ENCODE measurements at regions not wholly inside any gene's neighbourhood (a gene's known extent, or its start where the extent isn't known, plus 50 kb on each side); places are given as distances from the start of the nearest gene placed in this dataset.

- DNase-seq (ENCODE audit: low read depth): no peak
- TF ChIP-seq, protein P1, sequence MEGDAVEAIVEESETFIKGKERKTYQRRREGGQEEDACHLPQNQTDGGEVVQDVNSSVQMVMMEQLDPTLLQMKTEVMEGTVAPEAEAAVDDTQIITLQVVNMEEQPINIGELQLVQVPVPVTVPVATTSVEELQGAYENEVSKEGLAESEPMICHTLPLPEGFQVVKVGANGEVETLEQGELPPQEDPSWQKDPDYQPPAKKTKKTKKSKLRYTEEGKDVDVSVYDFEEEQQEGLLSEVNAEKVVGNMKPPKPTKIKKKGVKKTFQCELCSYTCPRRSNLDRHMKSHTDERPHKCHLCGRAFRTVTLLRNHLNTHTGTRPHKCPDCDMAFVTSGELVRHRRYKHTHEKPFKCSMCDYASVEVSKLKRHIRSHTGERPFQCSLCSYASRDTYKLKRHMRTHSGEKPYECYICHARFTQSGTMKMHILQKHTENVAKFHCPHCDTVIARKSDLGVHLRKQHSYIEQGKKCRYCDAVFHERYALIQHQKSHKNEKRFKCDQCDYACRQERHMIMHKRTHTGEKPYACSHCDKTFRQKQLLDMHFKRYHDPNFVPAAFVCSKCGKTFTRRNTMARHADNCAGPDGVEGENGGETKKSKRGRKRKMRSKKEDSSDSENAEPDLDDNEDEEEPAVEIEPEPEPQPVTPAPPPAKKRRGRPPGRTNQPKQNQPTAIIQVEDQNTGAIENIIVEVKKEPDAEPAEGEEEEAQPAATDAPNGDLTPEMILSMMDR (IDR thresholded peaks at IDR 0.05; ENCODE audit: insufficient read depth, low read depth, low read length, missing control alignments): no peak
- H3K4me3 ChIP-seq (ENCODE audit: low read depth, low read length): no peak overlapping the region
These were observed 135.6 kb downstream of the TFCP2L1 start for GRCh38 chr2:121149384-121149783.

GRCh38 chr2:121150126-121150525 is 134.9 kb downstream of the TFCP2L1 start:
- H3K4me3 ChIP-seq (ENCODE audit: low read depth, low read length): no peak overlapping the region
- TF ChIP-seq, protein P1 (IDR thresholded peaks at IDR 0.05; ENCODE audit: insufficient read depth, low read depth, low read length, missing control alignments): no peak
- no peak for DNase-seq (ENCODE audit: low read depth)

DNA sequence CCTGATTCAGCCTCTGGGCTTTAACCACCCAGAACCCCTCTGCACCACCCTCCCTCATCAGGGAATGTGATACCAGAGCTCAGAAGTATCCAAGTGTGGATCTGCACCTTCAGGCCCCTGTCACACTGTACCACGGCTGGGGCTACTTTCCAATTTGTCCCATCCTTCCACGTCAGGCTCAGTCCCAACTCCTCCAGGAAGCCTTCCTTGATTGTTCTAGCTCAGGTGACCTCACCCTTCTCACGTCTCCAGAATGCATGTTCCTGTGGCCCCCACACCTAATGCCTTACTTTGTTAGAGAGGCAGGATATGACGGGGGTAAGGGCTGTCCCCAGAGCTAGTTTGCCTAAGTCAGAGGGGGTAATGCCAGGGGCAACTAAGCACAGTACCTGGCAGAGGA is 134.3 kb downstream of the TFCP2L1 start:
- no peak overlapping the region for H3K4me3 ChIP-seq (ENCODE audit: low read depth, low read length)
- TF ChIP-seq, protein P1 (IDR thresholded peaks at IDR 0.05; ENCODE audit: insufficient read depth, low read depth, low read length, missing control alignments): no peak

GRCh38 chr2:121151311-121152109 is 133.5 kb downstream of the TFCP2L1 start:
- no peak for DNase-seq (ENCODE audit: low read depth)
- TF ChIP-seq, protein P1 (IDR thresholded peaks at IDR 0.05; ENCODE audit: insufficient read depth, low read depth, low read length, missing control alignments): no peak
- H3K4me3 ChIP-seq (ENCODE audit: low read depth, low read length): no peak overlapping the region

More for the DNA sequence above, 134.3 kb downstream of the TFCP2L1 start:
- DNase-seq (ENCODE audit: low read depth): no peak

- TF ChIP-seq, protein P1 (IDR thresholded peaks at IDR 0.05; ENCODE audit: insufficient read depth, low read depth, low read length, missing control alignments): no peak
- DNase-seq (ENCODE audit: low read depth): no peak
- no peak overlapping the region for H3K4me3 ChIP-seq (ENCODE audit: low read depth, low read length)
These were observed 132.1 kb downstream of the TFCP2L1 start for GRCh38 chr2:121152861-121153260.

DNA sequence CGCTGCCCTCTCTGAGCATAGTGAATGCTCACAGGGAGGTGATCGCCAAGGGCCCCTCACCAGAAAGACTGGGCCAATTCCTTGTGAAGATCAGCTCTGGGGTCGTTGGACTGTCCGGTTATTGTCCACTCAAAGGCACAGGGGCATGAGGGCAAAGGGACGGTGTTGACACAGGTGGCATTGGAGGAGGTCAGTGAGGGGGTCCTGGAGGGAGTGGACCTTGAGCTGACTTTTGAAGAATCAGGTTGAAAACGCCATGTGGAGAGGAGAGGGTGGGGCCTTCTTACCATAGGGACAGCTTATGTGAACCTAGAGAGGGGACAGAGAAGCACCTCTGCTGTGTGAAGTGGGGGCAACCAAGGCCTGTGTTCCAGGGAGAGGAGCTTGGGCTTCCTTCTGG is 131.5 kb downstream of the TFCP2L1 start:
- DNase-seq (ENCODE audit: low read depth): no peak
- no peak overlapping the region for H3K4me3 ChIP-seq (ENCODE audit: low read depth, low read length)
- TF ChIP-seq, protein P1 (IDR thresholded peaks at IDR 0.05; ENCODE audit: insufficient read depth, low read depth, low read length, missing control alignments): no peak
